ENCODE measurements at regions not wholly inside any gene's neighbourhood (a gene's known extent, or its start where the extent isn't known, plus 50 kb on each side); places are given as distances from the start of the nearest gene placed in this dataset.

DNA sequence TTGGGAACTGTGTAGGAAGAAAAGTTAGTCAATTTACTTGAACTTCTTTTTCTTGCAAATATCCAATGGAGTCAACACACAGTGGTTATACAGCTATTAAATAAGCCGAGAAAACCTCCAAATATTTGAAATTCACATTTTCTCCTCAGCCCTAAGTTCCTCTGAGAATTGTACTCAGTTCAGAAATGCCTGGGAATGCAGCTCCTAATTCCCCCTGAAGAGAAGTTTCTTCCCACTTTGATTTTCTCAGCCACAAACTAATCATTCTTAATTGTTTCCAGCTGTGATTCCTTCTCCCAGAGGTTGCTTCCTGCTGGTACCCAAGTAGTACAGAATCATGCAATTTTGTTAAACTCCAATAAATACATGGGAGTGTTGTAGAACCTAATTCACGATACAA is 246.1 kb upstream of the MIR17HG start:
- H3K4me1 ChIP-seq: no peaks in the 10 kb centered on the region
- TF ChIP-seq, protein P1, sequence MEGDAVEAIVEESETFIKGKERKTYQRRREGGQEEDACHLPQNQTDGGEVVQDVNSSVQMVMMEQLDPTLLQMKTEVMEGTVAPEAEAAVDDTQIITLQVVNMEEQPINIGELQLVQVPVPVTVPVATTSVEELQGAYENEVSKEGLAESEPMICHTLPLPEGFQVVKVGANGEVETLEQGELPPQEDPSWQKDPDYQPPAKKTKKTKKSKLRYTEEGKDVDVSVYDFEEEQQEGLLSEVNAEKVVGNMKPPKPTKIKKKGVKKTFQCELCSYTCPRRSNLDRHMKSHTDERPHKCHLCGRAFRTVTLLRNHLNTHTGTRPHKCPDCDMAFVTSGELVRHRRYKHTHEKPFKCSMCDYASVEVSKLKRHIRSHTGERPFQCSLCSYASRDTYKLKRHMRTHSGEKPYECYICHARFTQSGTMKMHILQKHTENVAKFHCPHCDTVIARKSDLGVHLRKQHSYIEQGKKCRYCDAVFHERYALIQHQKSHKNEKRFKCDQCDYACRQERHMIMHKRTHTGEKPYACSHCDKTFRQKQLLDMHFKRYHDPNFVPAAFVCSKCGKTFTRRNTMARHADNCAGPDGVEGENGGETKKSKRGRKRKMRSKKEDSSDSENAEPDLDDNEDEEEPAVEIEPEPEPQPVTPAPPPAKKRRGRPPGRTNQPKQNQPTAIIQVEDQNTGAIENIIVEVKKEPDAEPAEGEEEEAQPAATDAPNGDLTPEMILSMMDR (IDR thresholded peaks at IDR 0.05): no peak
- TF ChIP-seq POLR2A (IDR thresholded peaks at IDR 0.05): no peak
- no peak overlapping the region for H3K4me3 ChIP-seq
- no peaks in the 10 kb centered on the region for H3K27me3 ChIP-seq
- DNase-seq: no peak
- H3K9me3 ChIP-seq: no peaks in the 10 kb centered on the region
- 35% methylated on average over 2 of the region's 2 CpGs for WGBS (ENCODE audit: insufficient coverage, low coverage, low lambda C conversion rate, missing lambda C conversion rate)
- no peaks in the 10 kb centered on the region for H3K36me3 ChIP-seq
- intact Hi-C loops (cut with DNase I): no loop called here
- no peak for ATAC-seq
- H3K27ac ChIP-seq: no peak overlapping the region

DNA sequence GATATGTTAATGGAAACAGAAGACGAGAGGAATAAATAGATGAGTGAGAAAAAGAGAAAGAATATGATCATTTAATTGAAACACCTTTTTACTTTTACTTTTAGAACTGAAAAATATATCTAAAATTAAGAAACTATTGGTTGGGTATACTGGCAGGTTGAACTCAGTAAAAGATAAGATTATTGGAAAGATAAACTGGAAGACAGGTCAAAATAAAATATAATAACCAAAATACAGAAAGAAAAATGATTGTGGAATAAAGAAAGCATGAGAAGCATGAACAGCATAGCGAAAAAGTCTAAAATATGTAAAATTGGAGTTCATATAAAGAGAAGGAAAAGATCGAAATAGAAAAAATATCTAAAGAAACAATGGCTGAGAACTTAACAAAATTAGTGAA is 242.2 kb upstream of the MIR17HG start:
- H3K4me3 ChIP-seq: no peak overlapping the region
- no peaks in the 10 kb centered on the region for H3K4me1 ChIP-seq
- no peaks in the 10 kb centered on the region for H3K27me3 ChIP-seq
- no peaks in the 10 kb centered on the region for H3K36me3 ChIP-seq
- TF ChIP-seq, protein P1 (IDR thresholded peaks at IDR 0.05): no peak
- no peak for TF ChIP-seq POLR2A (IDR thresholded peaks at IDR 0.05)
- DNase-seq (no peak), ATAC-seq (no peak)
- intact Hi-C loops (cut with DNase I): no loop called here
- H3K9me3 ChIP-seq: no peaks in the 10 kb centered on the region
- WGBS (ENCODE audit: insufficient coverage, low coverage, low lambda C conversion rate, missing lambda C conversion rate): 52% methylated on average over 3 of the region's 3 CpGs
- H3K27ac ChIP-seq: no peak overlapping the region

DNA sequence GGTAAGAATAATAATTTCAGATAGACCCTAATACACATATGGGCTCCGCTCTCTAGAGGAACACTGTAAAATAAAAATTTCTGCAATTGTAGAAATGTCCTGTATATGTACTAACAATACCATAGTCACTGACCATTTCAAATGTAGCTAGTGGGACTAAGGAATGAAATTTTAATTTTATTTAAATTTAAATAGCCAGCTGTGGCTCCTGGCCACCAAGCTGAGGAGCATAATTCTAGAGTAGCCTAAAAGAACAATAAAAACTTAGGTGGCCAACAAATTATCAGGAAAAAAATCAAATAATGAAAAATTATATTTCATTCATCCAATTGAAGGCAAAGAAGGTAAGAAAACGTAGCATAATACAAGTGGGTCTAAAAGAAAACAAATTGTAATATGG is 240.9 kb upstream of the MIR17HG start:
- intact Hi-C loops (cut with DNase I): no loop called here
- ATAC-seq: no peak

DNA sequence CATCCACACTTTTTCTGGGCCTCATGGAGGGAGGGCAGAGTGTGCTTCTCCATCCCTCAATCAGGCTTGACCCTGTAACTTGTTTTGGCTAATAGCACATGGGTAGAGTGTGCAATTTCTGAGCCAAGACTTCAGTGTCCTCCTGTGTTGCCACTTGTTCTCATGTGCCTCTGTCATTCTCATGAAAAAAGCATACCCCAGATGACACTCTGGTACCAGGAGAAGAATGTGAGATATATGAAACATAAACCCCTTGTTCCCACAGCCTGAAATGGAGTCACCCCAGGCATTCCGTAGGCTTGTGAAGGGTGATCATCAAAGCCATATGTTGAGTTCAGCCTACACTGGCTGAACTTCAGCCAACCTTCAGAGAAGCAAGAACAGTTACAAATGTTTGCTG is 239.2 kb upstream of the MIR17HG start:
- Histone ChIP-seq H3K4me3 (no peak overlapping the region), H3K27me3 (no peaks in the 10 kb centered on the region), H3K4me1 (no peaks in the 10 kb centered on the region), H3K36me3 (no peaks in the 10 kb centered on the region), H3K9me3 (no peaks in the 10 kb centered on the region), H3K27ac (no peak overlapping the region)
- TF ChIP-seq, protein P1 (IDR thresholded peaks at IDR 0.05): no peak
- TF ChIP-seq POLR2A (IDR thresholded peaks at IDR 0.05): no peak
- ATAC-seq (no peak), DNase-seq (no peak)
- intact Hi-C loops (cut with DNase I): no loop called here
- 78% methylated on average over 1 of the region's 1 CpG for WGBS (ENCODE audit: insufficient coverage, low coverage, low lambda C conversion rate, missing lambda C conversion rate)

More for the DNA sequence above, 240.9 kb upstream of the MIR17HG start:
- H3K4me3 ChIP-seq: no peak overlapping the region
- TF ChIP-seq POLR2A (IDR thresholded peaks at IDR 0.05): no peak
- TF ChIP-seq, protein P1 (IDR thresholded peaks at IDR 0.05): no peak
- H3K36me3 ChIP-seq: no peaks in the 10 kb centered on the region
- 48% methylated on average over 2 of the region's 2 CpGs for WGBS (ENCODE audit: insufficient coverage, low coverage, low lambda C conversion rate, missing lambda C conversion rate)
- H3K9me3 ChIP-seq: no peaks in the 10 kb centered on the region
- H3K27me3 ChIP-seq: no peaks in the 10 kb centered on the region
- H3K27ac ChIP-seq: no peak overlapping the region
- H3K4me1 ChIP-seq: no peaks in the 10 kb centered on the region
- no peak for DNase-seq
